NB4 (cell line): ENCODE measurements at regions not wholly inside any gene's neighbourhood (a gene's known extent, or its start where the extent isn't known, plus 50 kb on each side); places are given as distances from the start of the nearest gene placed in this dataset.

Source experiments
- DNase-seq: peaks from one replicate; pipeline ENCODE4 v3.0.0; 2010; ENCODE audit warnings: low read depth
- H3K4me3 ChIP-seq: one replicate; pipeline ENCODE4 v1.5.1; 2011; ENCODE audit warnings: mild to moderate bottlenecking, low read depth, low read length, moderate library complexity
- CTCF ChIP-seq: IDR thresholded peaks from one replicate; pipeline ENCODE4 v1.5.1; 2012; ENCODE audit warnings: low read depth, low read length
- MAX ChIP-seq: IDR thresholded peaks from 2 replicates; pipeline ENCODE4 v1.6.1; 2011; ENCODE audit warnings: low read depth, low read length
- MYC ChIP-seq: IDR thresholded peaks from 2 replicates; pipeline ENCODE4 v1.6.1; 2011; ENCODE audit warnings: low read depth, low read length
- POLR2A ChIP-seq: IDR thresholded peaks from 2 replicates; pipeline ENCODE4 v1.6.1; 2011; ENCODE audit warnings: mild to moderate bottlenecking; ENCODE audit not compliant: insufficient read length; ENCODE audit errors: extremely low read depth

GRCh38 chr2:82428251-82428650 lies 2030.8 kb downstream of the SUCLG1 start:
- no peak for DNase-seq
- no peak for TF ChIP-seq POLR2A
- TF ChIP-seq MAX: no peak
- no peak for TF ChIP-seq CTCF
- TF ChIP-seq MYC: no peak
- H3K4me3 ChIP-seq: no peak overlapping the region

GRCh38 chr2:82412021-82412420 lies 2047.1 kb downstream of the SUCLG1 start:
- TF ChIP-seq POLR2A (no peak), MAX (no peak)
- DNase-seq: no peak
- H3K4me3 ChIP-seq: no peak overlapping the region

GRCh38 chr2:82411071-82411470 lies 2048.0 kb downstream of the SUCLG1 start:
- DNase-seq: no peak
- TF ChIP-seq CTCF (no peak), POLR2A (no peak), MAX (no peak), MYC (no peak)
- no peak overlapping the region for H3K4me3 ChIP-seq

- TF ChIP-seq CTCF (no peak), MYC (no peak), MAX (no peak), POLR2A (no peak)
- no peak overlapping the region for H3K4me3 ChIP-seq
- no peak for DNase-seq
Measured at GRCh38 chr2:82395531-82395930, 2063.5 kb downstream of the SUCLG1 start.

- TF ChIP-seq MAX (no peak), MYC (no peak), POLR2A (no peak), CTCF (no peak)
- DNase-seq: peak; percentile 3
- no peak overlapping the region for H3K4me3 ChIP-seq
Measured at GRCh38 chr2:82391386-82391785, 2067.7 kb downstream of the SUCLG1 start.

GRCh38 chr2:82355622-82356021 lies 2051.1 kb upstream of the LRRTM1 start:
- no peak for TF ChIP-seq POLR2A
- no peak for TF ChIP-seq MYC
- no peak for TF ChIP-seq CTCF
- TF ChIP-seq MAX: no peak
- H3K4me3 ChIP-seq: no peak overlapping the region
- no peak for DNase-seq
